SK-N-SH (cell line): ENCODE measurements at regions not wholly inside any gene's neighbourhood (a gene's known extent, or its start where the extent isn't known, plus 50 kb on each side); places are given as distances from the start of the nearest gene placed in this dataset.

Source experiments
- CTCF ChIA-PET: fragments of 300-600, 350-600 bp; formaldehyde crosslinking; extraction: SDS; loops from one replicate; lab custom pipeline; 2021; lab: Yijun Ruan, JAX
- POLR2A ChIA-PET: fragments of 350-600 bp; sonication (Branson Sonifier 250); formaldehyde crosslinking; extraction: SDS; loops from one replicate; lab custom pipeline; 2020; ENCODE audit warnings: antibody characterized with exemption, inconsistent platforms; lab: Yijun Ruan, JAX
- DNase-seq: peaks from one replicate; pipeline ENCODE4 v3.0.0; 2012
- H2AFZ ChIP-seq: fragments of 200-600 bp; sonication (generic); 2 replicates; pipeline ENCODE4 v1.8.1; 2016; ENCODE audit warnings: antibody characterized with exemption, mild to moderate bottlenecking, low read depth
- H3F3A ChIP-seq: fragments of 200-600 bp; sonication (generic); replicated peaks from 2 replicates; pipeline ENCODE3; 2016; ENCODE audit warnings: antibody characterized with exemption, mild to moderate bottlenecking; ENCODE audit not compliant: insufficient read depth
- H3K27ac ChIP-seq, 2 experiments: fragments of 200-500 bp in 1 of 2; fragments of 200-600 bp in 1 of 2; sonication (Bioruptor generic) in 1 of 2; sonication (generic), shearing (Covaris generic) in 1 of 2; 2 replicates each; pipeline versions ENCODE4 v1.5.1 to v1.6.1; 2014 to 2016; ENCODE audit warnings: low read depth in 2 of 2, inconsistent platforms in 1 of 2, low read length in 1 of 2, mild to moderate bottlenecking in 1 of 2, mixed read lengths in 1 of 2
- H3K27me3 ChIP-seq: fragments of 200-600 bp; sonication (generic), shearing (Covaris generic); 2 replicates; pipeline ENCODE4 v1.6.1; 2016; ENCODE audit warnings: mixed run types; ENCODE audit not compliant: insufficient read depth
- H3K36me3 ChIP-seq, 2 experiments: fragments of 200-500 bp in 1 of 2; fragments of 200-600 bp in 1 of 2; sonication (Bioruptor generic) in 1 of 2; sonication (generic) in 1 of 2; replicated peaks in 1 of 2; 2 replicates each; pipeline versions ENCODE3 to v1.5.1; 2014 to 2016; ENCODE audit warnings: low read length in 1 of 2, mild to moderate bottlenecking in 1 of 2; ENCODE audit not compliant: insufficient read depth in 2 of 2, control insufficient read depth in 1 of 2
- H3K4me1 ChIP-seq, 2 experiments: fragments of 200-500 bp in 1 of 2; fragments of 200-600 bp in 1 of 2; sonication (Bioruptor generic) in 1 of 2; sonication (generic), shearing (Covaris generic) in 1 of 2; 2 replicates each; pipeline versions ENCODE4 v1.5.1 to v1.6.1; 2014 to 2016; ENCODE audit warnings: low read depth in 1 of 2, low read length in 1 of 2, mixed run types in 1 of 2; ENCODE audit not compliant: insufficient read depth in 2 of 2, control insufficient read depth in 1 of 2
- H3K4me2 ChIP-seq: fragments of 200-600 bp; sonication (generic), shearing (Covaris generic); 2 replicates; pipeline ENCODE4 v1.6.1; 2017; ENCODE audit warnings: mixed run types
- H3K4me3 ChIP-seq, 2 experiments: fragments of 200-500 bp in 1 of 2; fragments of 200-600 bp in 1 of 2; sonication (Bioruptor generic) in 1 of 2; sonication (generic), shearing (Covaris generic) in 1 of 2; 2 replicates each; pipeline versions ENCODE4 v1.5.1 to v1.8.1; 2014 to 2016; ENCODE audit warnings: low read depth in 2 of 2, inconsistent platforms in 1 of 2, low read length in 1 of 2, mild to moderate bottlenecking in 1 of 2, mixed read lengths in 1 of 2, moderate library complexity in 1 of 2
- H3K79me2 ChIP-seq: fragments of 200-600 bp; sonication (generic); 2 replicates; pipeline ENCODE4 v1.8.1; 2017; ENCODE audit warnings: mild to moderate bottlenecking; ENCODE audit not compliant: insufficient read depth
- H3K9ac ChIP-seq: fragments of 200-600 bp; sonication (generic); 2 replicates; pipeline ENCODE4 v1.6.1; 2017; ENCODE audit warnings: mixed run types
- H3K9me2 ChIP-seq: fragments of 200-600 bp; sonication (generic); 2 replicates; pipeline ENCODE4 v1.6.1; 2017; ENCODE audit warnings: mixed run types
- H3K9me3 ChIP-seq: fragments of 200-600 bp; sonication (generic); 2 replicates; pipeline ENCODE4 v1.6.1; 2017; ENCODE audit warnings: mixed run types, mild to moderate bottlenecking, moderate library complexity
- H4K20me1 ChIP-seq: fragments of 200-600 bp; sonication (generic); 2 replicates; pipeline ENCODE4 v1.6.1; 2017; ENCODE audit warnings: mild to moderate bottlenecking, mixed run types; ENCODE audit not compliant: insufficient read depth
- CHD2 ChIP-seq: fragments of 150-350 bp; IDR thresholded peaks from 2 replicates; pipeline ENCODE4 v1.6.1; 2018; ENCODE audit warnings: low read length; ENCODE audit not compliant: partially characterized antibody
- ELF1 ChIP-seq: IDR thresholded peaks from 2 replicates; pipeline ENCODE4 v1.4.0; 2012
- EP300 ChIP-seq, 2 experiments: IDR thresholded peaks; 2 replicates each; pipeline versions ENCODE4 v1.4.0 to v1.6.1; 2012; ENCODE audit warnings: borderline replicate concordance in 1 of 2, low read depth in 1 of 2, low read length in 1 of 2
- EZH2phosphoT487 ChIP-seq: fragments of 200-600 bp; sonication (generic); IDR thresholded peaks from 2 replicates; pipeline ENCODE4 v1.6.1; 2017; ENCODE audit warnings: low read depth, mixed run types, mild to moderate bottlenecking, antibody characterized with exemption, moderate library complexity, borderline replicate concordance
- FOXM1 ChIP-seq: IDR thresholded peaks from 2 replicates; pipeline ENCODE4 v1.4.0; 2012; ENCODE audit warnings: low read depth, mild to moderate bottlenecking
- GATA2 ChIP-seq: sonication (generic); formaldehyde crosslinking; IDR thresholded peaks from 2 replicates; pipeline ENCODE4 v1.5.0; 2020; ENCODE audit warnings: mild to moderate bottlenecking, missing genetic modification reagents
- MEF2A ChIP-seq: IDR thresholded peaks from 2 replicates; pipeline ENCODE4 v1.4.0; 2012; ENCODE audit warnings: low read depth, borderline replicate concordance
- NRF1 ChIP-seq: IDR thresholded peaks from 2 replicates; pipeline ENCODE4 v1.6.1; 2012; ENCODE audit warnings: low read depth, mild to moderate bottlenecking, low read length
- REST ChIP-seq: IDR thresholded peaks from 2 replicates; pipeline ENCODE4 v1.6.1; 2012; ENCODE audit warnings: mild to moderate bottlenecking, low read depth, low read length, moderate library complexity
- SMC3 ChIP-seq: IDR thresholded peaks from 2 replicates; pipeline ENCODE4 v1.6.1; 2012; ENCODE audit warnings: low read depth, low read length, improper control_type of control experiment
- TAF1 ChIP-seq: IDR thresholded peaks from 2 replicates; pipeline ENCODE4 v1.6.1; 2012; ENCODE audit warnings: low read depth, mild to moderate bottlenecking, low read length, moderate library complexity, borderline replicate concordance
- WGBS: methylation state at CpG from one replicate; pipeline ENCODE4 v1.1.6; 2017; ENCODE audit warnings: low lambda C conversion rate; 5-methylcytosine and 5-hydroxymethylcytosine counted together
- TF ChIP-seq, protein P1 (sequence below): IDR thresholded peaks from 2 replicates; pipeline ENCODE4 v1.4.0; 2012; ENCODE audit warnings: low read depth, borderline replicate concordance
- TF ChIP-seq, protein P2 (sequence below): fragments of 150-350 bp; IDR thresholded peaks from 2 replicates; pipeline ENCODE4 v1.6.1; 2016; ENCODE audit warnings: mild to moderate bottlenecking, low read depth, low read length
- TF ChIP-seq, protein P3 (sequence below): IDR thresholded peaks from 2 replicates; pipeline ENCODE4 v1.4.0; 2012; ENCODE audit warnings: low read depth

GRCh38 chr6:65924411-65924810, 217.4 kb upstream of the EYS start:
- POLR2A ChIA-PET = no interaction called here
- H3K9me2 ChIP-seq = no peaks in the 10 kb centered on the region
- no peak for TF ChIP-seq SMC3
- TF ChIP-seq, all 33 proteins: peak for 0
- Histone ChIP-seq H3K4me1 (no peaks in the 10 kb centered on the region), H3K9ac (no peak overlapping the region), H4K20me1 (no peaks in the 10 kb centered on the region), H2AFZ (no peak overlapping the region), H3K4me3 (no peak overlapping the region), H3K4me2 (no peak overlapping the region), H3K27ac (no peak overlapping the region), H3K36me3 (no peaks in the 10 kb centered on the region), H3K9me3 (no peaks in the 10 kb centered on the region), H3K27me3 (no peaks in the 10 kb centered on the region), H3F3A (no peaks in the 10 kb centered on the region), H3K79me2 (no peaks in the 10 kb centered on the region)
- CTCF ChIA-PET = no interaction called here
- no peak for DNase-seq
- 45% methylated on average over 2 of the region's 2 CpGs for WGBS

DNA sequence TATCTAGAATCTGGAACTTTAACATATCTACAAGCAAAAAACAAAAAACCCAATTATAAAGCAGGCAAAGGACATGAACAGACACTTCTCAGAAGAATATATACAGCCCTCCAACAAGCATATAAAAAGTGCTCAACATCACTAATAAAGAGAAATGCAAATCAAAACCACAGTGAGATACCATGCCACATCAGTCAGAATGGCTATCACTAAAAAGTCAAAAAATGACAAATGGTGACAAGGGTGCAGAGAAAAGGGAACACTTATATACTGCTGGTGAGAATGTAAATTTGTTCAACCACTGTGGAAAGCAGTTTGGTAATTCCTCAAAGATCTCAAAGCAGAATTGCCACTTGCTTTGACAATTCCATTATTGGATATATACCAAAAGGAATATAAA, 215.0 kb upstream of the EYS start:
- no peak overlapping the region for H3K27ac ChIP-seq
- no peak for DNase-seq
- H3K27me3 ChIP-seq = no peaks in the 10 kb centered on the region
- H3K36me3 ChIP-seq = no peaks in the 10 kb centered on the region
- H4K20me1 ChIP-seq = no peaks in the 10 kb centered on the region
- no peak overlapping the region for H2AFZ ChIP-seq
- H3K9me2 ChIP-seq = no peaks in the 10 kb centered on the region
- no peak for TF ChIP-seq FOXM1
- TF ChIP-seq, protein P1, sequence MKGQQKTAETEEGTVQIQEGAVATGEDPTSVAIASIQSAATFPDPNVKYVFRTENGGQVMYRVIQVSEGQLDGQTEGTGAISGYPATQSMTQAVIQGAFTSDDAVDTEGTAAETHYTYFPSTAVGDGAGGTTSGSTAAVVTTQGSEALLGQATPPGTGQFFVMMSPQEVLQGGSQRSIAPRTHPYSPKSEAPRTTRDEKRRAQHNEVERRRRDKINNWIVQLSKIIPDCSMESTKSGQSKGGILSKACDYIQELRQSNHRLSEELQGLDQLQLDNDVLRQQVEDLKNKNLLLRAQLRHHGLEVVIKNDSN = no peak
- TF ChIP-seq EZH2phosphoT487 = no peak
- no peak for TF ChIP-seq ELF1
- no peak for TF ChIP-seq EP300 (IDR thresholded peaks at IDR 0.05; ENCODE audit: borderline replicate concordance in 1 of 2, low read depth in 1 of 2, low read length in 1 of 2)
- no peak for TF ChIP-seq CHD2
- no peak for TF ChIP-seq REST
- no peak for TF ChIP-seq TAF1
- no peak for TF ChIP-seq GATA2 (CRISPR knock-in tag)
- TF ChIP-seq, protein P2, sequence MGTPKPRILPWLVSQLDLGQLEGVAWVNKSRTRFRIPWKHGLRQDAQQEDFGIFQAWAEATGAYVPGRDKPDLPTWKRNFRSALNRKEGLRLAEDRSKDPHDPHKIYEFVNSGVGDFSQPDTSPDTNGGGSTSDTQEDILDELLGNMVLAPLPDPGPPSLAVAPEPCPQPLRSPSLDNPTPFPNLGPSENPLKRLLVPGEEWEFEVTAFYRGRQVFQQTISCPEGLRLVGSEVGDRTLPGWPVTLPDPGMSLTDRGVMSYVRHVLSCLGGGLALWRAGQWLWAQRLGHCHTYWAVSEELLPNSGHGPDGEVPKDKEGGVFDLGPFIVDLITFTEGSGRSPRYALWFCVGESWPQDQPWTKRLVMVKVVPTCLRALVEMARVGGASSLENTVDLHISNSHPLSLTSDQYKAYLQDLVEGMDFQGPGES = no peak
- TF ChIP-seq, protein P3, sequence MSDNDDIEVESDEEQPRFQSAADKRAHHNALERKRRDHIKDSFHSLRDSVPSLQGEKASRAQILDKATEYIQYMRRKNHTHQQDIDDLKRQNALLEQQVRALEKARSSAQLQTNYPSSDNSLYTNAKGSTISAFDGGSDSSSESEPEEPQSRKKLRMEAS = no peak
- TF ChIP-seq SMC3 = no peak
- no peak for TF ChIP-seq NRF1
- no peak for TF ChIP-seq MEF2A
- CTCF ChIA-PET = no interaction called here
- no peak overlapping the region for H3K4me2 ChIP-seq
- no peaks in the 10 kb centered on the region for H3K9me3 ChIP-seq
- H3K79me2 ChIP-seq = no peaks in the 10 kb centered on the region
- no peak overlapping the region for H3K9ac ChIP-seq
- no peaks in the 10 kb centered on the region for H3F3A ChIP-seq
- POLR2A ChIA-PET = no interaction called here
- no peak overlapping the region for H3K4me3 ChIP-seq
- no peaks in the 10 kb centered on the region for H3K4me1 ChIP-seq
